ENCODE measurements at regions not wholly inside any gene's neighbourhood (a gene's known extent, or its start where the extent isn't known, plus 50 kb on each side); places are given as distances from the start of the nearest gene placed in this dataset.
"Not testable (repeated sequence)": the region's sequence is repeated elsewhere in the genome, so short reads cannot be mapped to it uniquely, and the experiment has no call there.

DNA sequence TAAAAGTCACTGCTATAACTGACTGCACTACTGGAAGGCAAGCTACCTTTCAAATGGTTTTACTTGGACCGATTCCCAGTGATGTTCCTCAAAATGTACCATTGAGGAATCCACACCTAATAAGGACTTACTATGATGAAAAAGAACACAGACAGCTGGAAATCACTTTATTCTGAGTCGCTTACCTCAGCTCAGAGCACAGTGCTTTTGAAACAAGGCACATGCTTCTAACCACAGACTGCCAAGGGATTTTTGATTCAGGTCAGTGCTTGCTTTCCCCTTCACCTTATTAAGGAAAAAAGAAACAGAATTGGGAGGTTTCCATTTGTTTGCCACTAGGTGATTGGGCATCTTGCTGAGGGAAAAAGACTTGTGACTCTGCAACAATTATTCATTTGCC is 707.5 kb upstream of the FSHR start:
- no peak for DNase-seq

GRCh38 chr2:49860834-49861233 is 706.5 kb upstream of the FSHR start:
- no peak for DNase-seq

DNA sequence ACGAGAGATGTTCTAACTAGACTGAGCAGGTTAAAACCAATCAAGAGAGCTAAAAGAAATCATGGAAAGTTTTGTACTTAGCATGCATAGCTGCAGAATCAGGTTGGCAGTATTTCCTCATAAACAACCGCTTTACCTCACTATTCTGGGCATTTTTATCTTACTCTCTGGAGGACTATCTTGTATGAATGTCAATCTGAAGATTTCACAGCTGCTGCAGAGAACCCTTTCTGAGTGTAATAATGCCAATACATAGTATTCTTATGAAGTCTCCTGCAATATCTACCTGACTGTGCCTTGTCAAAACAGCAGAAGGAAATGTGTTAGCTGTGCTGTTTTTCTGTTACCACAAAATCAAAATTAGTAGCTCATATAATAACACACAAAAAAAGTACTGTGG is 705.9 kb upstream of the FSHR start:
- DNase-seq, result no peak

DNA sequence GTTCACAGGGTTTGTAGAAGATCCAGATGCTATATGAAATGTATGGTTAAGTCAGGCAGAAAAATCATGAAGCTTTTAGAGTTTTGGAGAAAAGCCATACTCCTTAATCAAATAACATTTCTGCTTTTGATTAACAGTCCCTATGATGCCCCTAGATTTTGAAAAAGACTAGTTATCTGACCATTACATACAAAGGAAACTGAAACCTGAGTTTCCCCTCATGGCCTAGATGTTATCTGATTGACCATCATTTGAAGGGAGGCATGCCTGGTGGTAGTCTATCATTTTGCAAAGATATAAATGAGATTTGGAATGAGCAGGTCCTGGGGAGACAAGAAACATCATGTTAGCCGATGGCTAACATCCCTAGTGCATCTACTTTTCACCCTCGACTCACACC is 704.3 kb upstream of the FSHR start:
- no peak for DNase-seq

GRCh38 chr2:49858113-49858490 is 703.8 kb upstream of the FSHR start:
- no peak for DNase-seq

- no peak for DNase-seq
These were observed 703.2 kb upstream of the FSHR start for GRCh38 chr2:49857371-49858112.

DNA sequence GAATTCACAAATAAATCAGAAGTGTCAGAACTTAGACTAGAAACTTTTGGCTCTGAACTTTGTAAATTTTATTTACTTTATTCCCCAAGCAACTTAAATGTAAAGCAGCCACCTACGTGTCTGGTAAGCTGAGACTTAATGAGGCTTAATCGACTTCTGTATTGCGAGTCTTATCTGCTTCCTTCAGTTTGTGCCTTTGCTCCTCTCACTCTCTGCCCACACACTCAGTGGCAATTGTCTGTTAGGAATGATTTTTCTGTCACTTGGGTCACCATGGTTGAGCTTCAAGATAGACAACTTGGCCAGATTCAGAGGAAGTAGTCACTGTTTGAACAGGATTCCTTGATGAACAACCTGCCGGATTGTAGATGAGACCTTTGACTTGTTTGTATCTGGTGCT is 691.4 kb upstream of the FSHR start:
- DNase-seq, result no peak

DNA sequence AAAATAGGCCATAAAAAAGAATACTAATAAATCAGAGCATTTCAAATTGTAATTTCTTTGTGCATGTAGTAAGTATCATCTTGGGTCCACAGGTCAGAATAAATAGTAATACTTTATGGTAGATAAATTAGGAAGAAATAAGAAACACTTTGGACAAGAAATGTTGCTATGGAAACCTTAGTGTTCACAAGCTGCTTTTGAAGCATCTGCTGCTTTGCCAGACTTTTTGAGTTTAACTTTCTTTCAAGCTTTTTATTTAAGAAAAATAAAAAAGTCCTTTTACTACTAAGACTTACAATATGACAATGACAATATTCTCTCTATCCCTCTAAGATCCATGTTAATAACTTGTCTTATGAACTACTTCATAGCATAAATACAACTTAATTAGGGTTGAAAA is 690.7 kb upstream of the FSHR start:
- DNase-seq, result no peak

DNA sequence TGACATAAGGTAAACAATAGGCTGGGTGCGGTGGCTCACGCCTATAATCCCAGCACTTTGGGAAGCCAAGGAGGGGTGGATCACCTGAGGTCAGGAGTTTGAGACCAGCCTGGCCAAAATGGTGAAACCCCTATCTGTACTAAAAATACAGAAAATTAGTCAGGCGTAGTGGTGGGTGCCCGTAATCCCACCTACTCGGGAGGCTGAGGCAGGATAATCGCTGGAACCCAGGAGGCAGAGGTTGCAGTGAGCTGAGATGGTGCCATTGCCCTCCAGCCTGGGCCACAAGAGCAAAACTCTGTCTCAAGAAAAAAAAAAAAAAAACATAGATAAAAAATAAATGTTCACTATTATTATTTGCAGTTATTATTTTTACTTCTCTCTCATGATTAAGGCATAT is 689.8 kb upstream of the FSHR start:
- DNase-seq, result not testable (repeated sequence)

DNA sequence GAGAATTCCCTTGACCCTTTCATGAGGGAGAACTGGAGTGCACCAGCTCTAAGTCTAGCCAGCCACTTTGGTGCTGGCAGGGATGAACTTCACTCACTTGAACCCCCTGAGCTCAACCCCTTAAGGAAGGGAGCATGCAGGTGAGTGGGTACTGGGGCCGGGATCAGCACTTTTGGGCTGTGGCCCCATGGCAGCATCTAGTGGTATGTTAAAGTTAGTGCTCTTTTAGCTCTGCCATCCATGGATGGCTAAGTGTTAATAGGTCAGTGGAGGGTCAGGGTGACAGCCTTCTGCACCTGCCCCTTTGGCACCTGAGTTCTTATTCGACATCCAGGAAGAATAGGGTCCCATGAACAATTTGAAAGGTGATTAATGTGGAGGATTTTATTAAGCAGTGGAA is 689.0 kb upstream of the FSHR start:
- no peak for DNase-seq

DNA sequence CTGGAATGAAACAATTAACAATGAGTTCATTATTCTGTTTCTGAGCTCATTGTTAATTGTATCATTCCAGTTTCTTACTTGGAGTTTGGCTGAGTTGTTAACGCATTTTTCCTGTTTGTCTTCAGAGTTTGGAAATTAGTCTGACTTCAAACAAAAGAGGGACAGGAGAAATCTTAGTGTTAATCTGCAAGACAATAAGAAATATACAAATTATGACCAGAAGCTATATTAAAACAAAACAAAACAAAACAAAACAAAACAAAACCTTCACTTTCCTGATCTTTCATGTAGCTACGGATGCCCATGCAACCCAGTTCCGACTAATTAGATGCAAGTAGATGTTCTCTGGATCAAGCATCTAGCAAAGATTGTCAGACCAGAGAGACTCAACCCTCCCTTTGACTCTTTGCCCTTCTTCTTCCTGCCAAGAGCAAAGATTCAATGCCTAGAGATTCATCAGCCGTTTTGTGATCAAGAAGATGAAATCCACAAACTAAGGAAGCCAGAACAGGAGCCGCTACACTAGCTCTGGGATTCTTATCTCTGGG is 686.2 kb upstream of the FSHR start:
- DNase-seq, result no peak

- DNase-seq, result no peak
These were observed 685.5 kb upstream of the FSHR start for GRCh38 chr2:49839818-49840217.

DNA sequence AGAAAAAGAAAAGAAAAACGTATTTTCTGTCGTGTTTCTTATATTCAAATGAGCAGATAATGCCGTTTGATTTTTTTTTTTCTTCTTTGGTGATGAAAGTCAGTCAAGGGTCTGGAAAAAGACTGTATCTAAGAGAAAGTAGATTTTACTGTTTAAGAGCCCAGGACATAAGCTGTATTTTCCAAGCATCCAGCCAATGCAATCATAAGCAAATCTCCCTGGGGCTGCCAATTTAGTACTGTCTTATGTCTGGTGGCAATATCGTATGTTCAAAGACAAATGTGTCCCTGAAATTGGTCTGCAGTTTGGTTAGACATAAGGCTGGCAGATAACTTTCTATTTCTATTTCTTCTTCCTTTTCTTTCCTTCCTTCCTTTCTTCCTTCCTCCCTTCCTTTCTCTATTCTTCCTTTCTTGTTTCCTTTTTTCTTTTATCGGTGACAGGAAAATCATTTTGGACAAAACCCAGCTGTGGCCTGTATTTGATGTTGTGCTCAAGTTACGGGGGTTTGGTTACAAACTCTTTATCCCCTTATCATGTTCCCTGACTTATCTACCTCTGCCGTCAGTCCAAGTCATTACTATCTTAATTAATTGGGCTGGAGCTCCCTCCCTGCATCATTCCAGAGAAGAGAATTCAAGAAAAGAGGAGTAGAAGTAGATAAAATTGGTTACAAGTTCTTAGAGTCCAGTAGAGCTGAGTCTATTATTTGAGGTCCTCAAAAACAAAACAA is 683.4 kb upstream of the FSHR start:
- no peak for DNase-seq

- no peak for DNase-seq
These were observed 681.7 kb upstream of the FSHR start for GRCh38 chr2:49836017-49836416.

- DNase-seq, result no peak
These were observed 680.1 kb upstream of the FSHR start for GRCh38 chr2:49834433-49834832.

- DNase-seq, result no peak
These were observed 678.2 kb upstream of the FSHR start for GRCh38 chr2:49832555-49832954.

GRCh38 chr2:49831698-49832367 is 677.5 kb upstream of the FSHR start:
- DNase-seq, result no peak

- DNase-seq, result no peak
These were observed 676.5 kb upstream of the FSHR start for GRCh38 chr2:49830846-49831245.

DNA sequence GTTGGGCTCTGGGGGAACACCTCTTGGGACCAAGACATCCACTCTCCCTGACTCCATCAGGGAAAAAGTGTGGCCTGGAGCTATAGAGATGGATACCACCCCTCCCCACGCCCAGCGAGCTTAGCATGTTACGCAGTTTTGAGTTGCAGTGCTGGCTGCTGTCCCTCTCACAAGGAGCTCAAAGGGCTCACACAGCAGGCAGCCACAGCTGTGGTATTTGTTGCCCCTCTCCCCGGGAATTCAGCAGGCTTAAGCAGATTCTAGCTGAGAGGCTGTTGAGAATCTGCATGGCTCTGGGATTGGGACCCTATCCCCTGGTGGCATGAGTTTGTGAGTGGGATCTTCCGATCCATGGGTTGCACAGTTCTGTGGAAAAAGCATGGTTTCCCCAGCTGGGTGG is 673.1 kb upstream of the FSHR start:
- no peak for DNase-seq

GRCh38 chr2:49813208-49813607 is 658.9 kb upstream of the FSHR start:
- DNase-seq, result no peak

GRCh38 chr2:49812730-49813129 is 658.4 kb upstream of the FSHR start:
- DNase-seq, result no peak

- no peak for DNase-seq
These were observed 657.2 kb upstream of the FSHR start for GRCh38 chr2:49811502-49811901.

DNA sequence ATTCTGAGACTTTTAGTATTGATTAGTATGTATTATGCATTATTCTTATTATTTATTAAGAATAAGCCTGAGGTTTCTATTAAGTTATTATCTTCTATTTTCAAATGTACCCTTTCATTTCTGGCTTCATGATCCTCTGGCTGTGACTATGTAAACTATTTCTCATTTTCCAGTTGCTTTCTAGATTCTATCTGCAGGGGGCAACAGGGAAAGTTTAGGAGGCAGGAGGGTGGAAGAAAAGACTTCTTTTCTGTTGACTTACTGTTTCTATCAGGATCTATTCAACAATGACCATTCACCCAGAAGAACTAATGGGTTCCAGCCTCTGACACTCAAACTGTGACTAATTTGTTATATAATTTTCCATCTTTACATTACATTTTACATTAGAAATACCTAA is 653.4 kb upstream of the FSHR start:
- DNase-seq, result no peak

All from tongue (tissue), 1 donor.